GM12878 (cell line): ENCODE measurements at regions not wholly inside any gene's neighbourhood (a gene's known extent, or its start where the extent isn't known, plus 50 kb on each side); places are given as distances from the start of the nearest gene placed in this dataset.

Source experiments
- ATAC-seq: fragments of 200-7000 bp; cut with Tn5 transposase; 3 replicates; pipeline ENCODE4 v1.9.1; 2020; ENCODE audit warnings: mild to moderate bottlenecking, moderate library complexity
- BruUV-seq: library from RNA; stranded (reverse); fragments of 400-500 nt; replicated peaks from 2 replicates; lab custom pipeline; 2021; lab: Mats Ljungman, UMichigan
- CTCF ChIA-PET: fragments of 300-600 bp; sonication (Branson Sonifier 250); formaldehyde crosslinking; extraction: SDS; loops from one replicate; lab custom pipeline; 2021; ENCODE audit warnings: inconsistent platforms; lab: Yijun Ruan, JAX
- POLR2A ChIA-PET: fragments of 350-600 bp; formaldehyde crosslinking; extraction: SDS; loops from one replicate; lab custom pipeline; 2021; ENCODE audit warnings: inconsistent platforms; lab: Charles Lee
- RAD21 ChIA-PET: fragments of 300-600 bp; sonication (Branson Sonifier 250); formaldehyde crosslinking; loops from one replicate; lab custom pipeline; 2023; ENCODE audit warnings: antibody characterized with exemption; ENCODE audit not compliant: unreplicated experiment; lab: Charles Lee
- SMC1A ChIA-PET: fragments of 300-600 bp; sonication (Branson Sonifier 250); formaldehyde crosslinking; loops from one replicate; lab custom pipeline; 2023; ENCODE audit not compliant: unreplicated experiment, uncharacterized antibody; lab: Charles Lee
- DNase-seq: peaks from one replicate; pipeline ENCODE4 v3.0.0-alpha.2; 2011; ENCODE audit warnings: low read depth, low spot score
- FAIRE-seq: peaks from 3 replicates; lab custom pipeline; 2011; peaks lifted over from hg19 to GRCh38; lab: Jason Lieb, UNC
- H2AFZ ChIP-seq: 2 replicates; pipeline ENCODE4 v1.6.0; 2011; ENCODE audit warnings: low read depth, low read length, control low read depth; ENCODE audit not compliant: control insufficient read depth
- H3K27ac ChIP-seq: 2 replicates; pipeline ENCODE4 v1.5.1; 2011; ENCODE audit warnings: control low read depth; ENCODE audit not compliant: control insufficient read depth, insufficient read depth
- H3K27me3 ChIP-seq, 2 experiments: replicated peaks in 1 of 2; 2 replicates each; pipeline versions ENCODE4 v1.6.0 to v1.6.1; 2011; ENCODE audit warnings: low read length in 1 of 2; ENCODE audit not compliant: control insufficient read depth in 2 of 2, insufficient read depth in 2 of 2
- H3K36me3 ChIP-seq, 2 experiments: 2 replicates each; pipeline ENCODE4 v1.5.1; 2011; ENCODE audit warnings: low read length in 1 of 2; ENCODE audit not compliant: control insufficient read depth in 2 of 2, insufficient read depth in 2 of 2
- H3K4me1 ChIP-seq: 2 replicates; pipeline ENCODE4 v1.6.1; 2011; ENCODE audit warnings: mild to moderate bottlenecking, low read length, moderate library complexity, mixed read lengths; ENCODE audit not compliant: control insufficient read depth, insufficient read depth
- H3K4me2 ChIP-seq: 2 replicates; pipeline ENCODE4 v1.6.0; 2011; ENCODE audit warnings: control low read depth; ENCODE audit not compliant: control insufficient read depth, insufficient read depth
- H3K4me3 ChIP-seq: fragments of 200-600 bp; sonication (generic); 2 replicates; pipeline ENCODE4 v1.5.1; 2016
- H3K79me2 ChIP-seq: 2 replicates; pipeline ENCODE4 v1.6.0; 2011; ENCODE audit warnings: low read length; ENCODE audit not compliant: control insufficient read depth, insufficient read depth
- H3K9ac ChIP-seq: 2 replicates; pipeline ENCODE4 v1.8.0; 2011; ENCODE audit warnings: low read length, control low read depth, mixed read lengths; ENCODE audit not compliant: control insufficient read depth, insufficient read depth
- H3K9me3 ChIP-seq: replicated peaks from 3 replicates; pipeline ENCODE4 v1.5.1; 2011; ENCODE audit warnings: mild to moderate bottlenecking, low read length; ENCODE audit not compliant: control insufficient read depth, insufficient read depth
- H4K20me1 ChIP-seq: 2 replicates; pipeline ENCODE4 v1.6.0; 2011; ENCODE audit not compliant: control insufficient read depth, insufficient read depth
- BCL11A ChIP-seq: IDR thresholded peaks from 2 replicates; pipeline ENCODE4 v1.6.1; 2011; ENCODE audit warnings: low read depth, low read length
- CHD2 ChIP-seq: IDR thresholded peaks from 2 replicates; pipeline ENCODE4 v1.6.1; 2011; ENCODE audit warnings: low read depth, low read length, improper control_type of control experiment, borderline replicate concordance
- EED ChIP-seq: sonication (generic); IDR thresholded peaks from 2 replicates; pipeline ENCODE4 v1.6.1; 2016; ENCODE audit warnings: antibody characterized with exemption, low read depth
- ETV6 ChIP-seq, 2 experiments: fragments of 450-650 bp in 1 of 2; IDR thresholded peaks in 1 of 2; conservative IDR thresholded peaks in 1 of 2; 2 replicates each; pipeline ENCODE4 v1.6.1; 2014; ENCODE audit warnings: antibody characterized with exemption in 1 of 2, borderline replicate concordance in 1 of 2, low read depth in 1 of 2, mild to moderate bottlenecking in 1 of 2, moderate library complexity in 1 of 2
- FOXK2 ChIP-seq: fragments of 450-650 bp; IDR thresholded peaks from 2 replicates; pipeline ENCODE4 v1.6.1; 2017; ENCODE audit warnings: mild to moderate bottlenecking, moderate library complexity
- GABPA ChIP-seq: IDR thresholded peaks from 2 replicates; pipeline ENCODE4 v1.6.1; 2014; ENCODE audit warnings: antibody characterized with exemption, low read depth, mild to moderate bottlenecking, inconsistent platforms
- JUNB ChIP-seq: IDR thresholded peaks from 2 replicates; pipeline ENCODE4 v1.6.1; 2016; ENCODE audit warnings: antibody characterized with exemption, mild to moderate bottlenecking
- KAT2A ChIP-seq: conservative IDR thresholded peaks from 2 replicates; pipeline ENCODE4 v1.6.1; 2011; ENCODE audit warnings: low read depth, low read length; ENCODE audit not compliant: control insufficient read depth
- NR2F1 ChIP-seq: fragments of 450-650 bp; conservative IDR thresholded peaks from 2 replicates; pipeline ENCODE4 v1.6.1; 2017; ENCODE audit warnings: mild to moderate bottlenecking
- POLR2A ChIP-seq: IDR thresholded peaks from 2 replicates; pipeline ENCODE4 v1.6.1; 2011; ENCODE audit warnings: low read depth, mild to moderate bottlenecking, low read length
- RB1 ChIP-seq: fragments of 450-650 bp; formaldehyde crosslinking; IDR thresholded peaks from 2 replicates; pipeline ENCODE4 v1.6.1; 2017; ENCODE audit warnings: mild to moderate bottlenecking, borderline replicate concordance
- RUNX3 ChIP-seq: IDR thresholded peaks from 2 replicates; pipeline ENCODE4 v1.6.1; 2012; ENCODE audit warnings: low read length, inconsistent platforms
- STAT3 ChIP-seq: IDR thresholded peaks from 2 replicates; pipeline ENCODE4 v1.6.1; 2011; ENCODE audit warnings: low read depth, low read length, improper control_type of control experiment
- TCF3 ChIP-seq: IDR thresholded peaks from 2 replicates; pipeline ENCODE4 v1.6.1; 2012; ENCODE audit warnings: low read depth, mild to moderate bottlenecking, low read length, borderline replicate concordance; ENCODE audit not compliant: insufficient read depth
- WGBS: methylation state at CpG from one replicate; pipeline ENCODE4 v1.1.6; 2016; ENCODE audit warnings: low lambda C conversion rate; ENCODE audit not compliant: insufficient replicate concordance, insufficient coverage; ENCODE audit errors: missing lambda C conversion rate; 5-methylcytosine and 5-hydroxymethylcytosine counted together
- in situ Hi-C: fragments of 300-500 bp; cut with MboI; formaldehyde crosslinking; loops from 9 replicates; pipeline ENCODE4 v1.14.3; 2018; ENCODE audit warnings: mixed read lengths
- intact Hi-C: fragments of 100-400 bp; cut with micrococcal nuclease; formaldehyde crosslinking; loops from one replicate; pipeline ENCODE4 v1.14.2; 2022; ENCODE audit not compliant: unreplicated experiment
- TF ChIP-seq, protein P1 (sequence below): fragments of 450-650 bp; formaldehyde crosslinking; IDR thresholded peaks from 2 replicates; pipeline ENCODE4 v1.4.0; 2020; ENCODE audit warnings: mild to moderate bottlenecking, moderate library complexity

DNA sequence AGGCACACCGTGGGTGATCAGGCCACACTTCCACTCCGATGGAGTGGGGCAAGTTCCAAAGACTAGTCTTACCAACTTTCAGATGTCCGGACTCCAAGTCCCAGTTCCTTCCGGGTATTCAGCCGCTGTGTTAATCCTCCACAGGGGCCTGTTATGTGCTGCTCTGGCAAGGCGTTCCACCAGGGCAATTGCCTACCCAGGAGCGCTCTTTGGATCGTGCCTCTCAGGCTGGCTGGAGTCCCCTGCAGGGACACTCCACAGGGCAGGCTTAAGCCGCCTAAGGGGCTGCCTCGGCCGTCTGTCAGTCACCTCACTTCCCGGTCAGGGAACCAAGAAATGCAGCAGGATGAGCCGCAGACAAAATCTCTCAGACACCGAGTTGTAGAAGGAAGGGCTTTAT, 118.7 kb upstream of the CCNG1 start (continued):
- TF ChIP-seq, protein P1, sequence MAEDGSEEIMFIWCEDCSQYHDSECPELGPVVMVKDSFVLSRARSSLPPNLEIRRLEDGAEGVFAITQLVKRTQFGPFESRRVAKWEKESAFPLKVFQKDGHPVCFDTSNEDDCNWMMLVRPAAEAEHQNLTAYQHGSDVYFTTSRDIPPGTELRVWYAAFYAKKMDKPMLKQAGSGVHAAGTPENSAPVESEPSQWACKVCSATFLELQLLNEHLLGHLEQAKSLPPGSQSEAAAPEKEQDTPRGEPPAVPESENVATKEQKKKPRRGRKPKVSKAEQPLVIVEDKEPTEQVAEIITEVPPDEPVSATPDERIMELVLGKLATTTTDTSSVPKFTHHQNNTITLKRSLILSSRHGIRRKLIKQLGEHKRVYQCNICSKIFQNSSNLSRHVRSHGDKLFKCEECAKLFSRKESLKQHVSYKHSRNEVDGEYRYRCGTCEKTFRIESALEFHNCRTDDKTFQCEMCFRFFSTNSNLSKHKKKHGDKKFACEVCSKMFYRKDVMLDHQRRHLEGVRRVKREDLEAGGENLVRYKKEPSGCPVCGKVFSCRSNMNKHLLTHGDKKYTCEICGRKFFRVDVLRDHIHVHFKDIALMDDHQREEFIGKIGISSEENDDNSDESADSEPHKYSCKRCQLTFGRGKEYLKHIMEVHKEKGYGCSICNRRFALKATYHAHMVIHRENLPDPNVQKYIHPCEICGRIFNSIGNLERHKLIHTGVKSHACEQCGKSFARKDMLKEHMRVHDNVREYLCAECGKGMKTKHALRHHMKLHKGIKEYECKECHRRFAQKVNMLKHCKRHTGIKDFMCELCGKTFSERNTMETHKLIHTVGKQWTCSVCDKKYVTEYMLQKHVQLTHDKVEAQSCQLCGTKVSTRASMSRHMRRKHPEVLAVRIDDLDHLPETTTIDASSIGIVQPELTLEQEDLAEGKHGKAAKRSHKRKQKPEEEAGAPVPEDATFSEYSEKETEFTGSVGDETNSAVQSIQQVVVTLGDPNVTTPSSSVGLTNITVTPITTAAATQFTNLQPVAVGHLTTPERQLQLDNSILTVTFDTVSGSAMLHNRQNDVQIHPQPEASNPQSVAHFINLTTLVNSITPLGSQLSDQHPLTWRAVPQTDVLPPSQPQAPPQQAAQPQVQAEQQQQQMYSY (CRISPR knock-in tag): no peak
- TF ChIP-seq KAT2A (no peak), TCF3 (no peak), STAT3 (no peak), RB1 (no peak), CHD2 (no peak), BCL11A (no peak), EED (no peak), RUNX3 (no peak), JUNB (no peak)

DNA sequence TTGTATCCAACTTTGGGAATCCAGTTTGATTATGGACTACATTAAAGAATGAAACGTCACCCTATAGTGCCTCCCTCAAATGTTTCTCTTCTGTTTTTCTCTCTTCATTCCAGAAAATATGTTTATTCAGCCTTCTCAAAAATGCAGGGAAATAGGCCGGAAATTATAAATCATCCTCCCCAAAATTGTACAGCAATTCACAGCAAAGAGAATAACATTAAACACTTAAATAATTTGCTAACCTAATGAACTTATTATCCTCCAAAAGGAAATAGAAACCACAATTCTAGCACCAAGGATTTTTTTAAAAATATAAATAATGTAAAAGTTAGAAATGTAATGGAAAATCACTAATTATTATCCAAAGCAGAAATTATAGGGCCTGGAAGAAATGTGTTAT, 115.9 kb upstream of the CCNG1 start:
- no peak overlapping the region for H3K9ac ChIP-seq
- no peak overlapping the region for H3K4me3 ChIP-seq
- SMC1A ChIA-PET: no interaction called here
- H3K79me2 ChIP-seq: no peaks in the 10 kb centered on the region
- no peak for DNase-seq
- FAIRE-seq: no peak
- no peaks in the 10 kb centered on the region for H3K9me3 ChIP-seq
- CTCF ChIA-PET: interaction anchor here (1.5 kb wide), 1 partner anchor 15 kb away, joined by 4 read pairs; no protein-coding TSS in a partner anchor
- H3K27ac ChIP-seq: no peak overlapping the region
- no TSS peak for BruUV-seq
- no peak overlapping the region for H3K4me2 ChIP-seq
- no peaks in the 10 kb centered on the region for H3K4me1 ChIP-seq
- WGBS: 45% methylated on average over 2 of the region's 2 CpGs
- intact Hi-C loops (no loop called here), in situ Hi-C loops (no loop called here)
- H3K27me3 ChIP-seq: no peaks in the 10 kb centered on the region
- TF ChIP-seq POLR2A: no peak
- TF ChIP-seq FOXK2: no peak
- TF ChIP-seq NR2F1: no peak
- TF ChIP-seq ETV6 (conservative IDR thresholded peaks at IDR 0.05 in 1 of 2, IDR thresholded peaks at IDR 0.05 in 1 of 2; ENCODE audit: borderline replicate concordance in 1 of 2, low read depth in 1 of 2): no peak
- no peak for TF ChIP-seq GABPA
- no peaks in the 10 kb centered on the region for H4K20me1 ChIP-seq
- no peaks in the 10 kb centered on the region for H3K36me3 ChIP-seq
- RAD21 ChIA-PET: no interaction called here
- POLR2A ChIA-PET: no interaction called here
- H2AFZ ChIP-seq: no peak overlapping the region
- no peak for ATAC-seq
